ENCODE measurements at regions not wholly inside any gene's neighbourhood (a gene's known extent, or its start where the extent isn't known, plus 50 kb on each side); places are given as distances from the start of the nearest gene placed in this dataset.

GRCh38 chr10:117684672-117685211 lies 142.2 kb downstream of the EMX2 start (continued):
- TF ChIP-seq, protein P1, sequence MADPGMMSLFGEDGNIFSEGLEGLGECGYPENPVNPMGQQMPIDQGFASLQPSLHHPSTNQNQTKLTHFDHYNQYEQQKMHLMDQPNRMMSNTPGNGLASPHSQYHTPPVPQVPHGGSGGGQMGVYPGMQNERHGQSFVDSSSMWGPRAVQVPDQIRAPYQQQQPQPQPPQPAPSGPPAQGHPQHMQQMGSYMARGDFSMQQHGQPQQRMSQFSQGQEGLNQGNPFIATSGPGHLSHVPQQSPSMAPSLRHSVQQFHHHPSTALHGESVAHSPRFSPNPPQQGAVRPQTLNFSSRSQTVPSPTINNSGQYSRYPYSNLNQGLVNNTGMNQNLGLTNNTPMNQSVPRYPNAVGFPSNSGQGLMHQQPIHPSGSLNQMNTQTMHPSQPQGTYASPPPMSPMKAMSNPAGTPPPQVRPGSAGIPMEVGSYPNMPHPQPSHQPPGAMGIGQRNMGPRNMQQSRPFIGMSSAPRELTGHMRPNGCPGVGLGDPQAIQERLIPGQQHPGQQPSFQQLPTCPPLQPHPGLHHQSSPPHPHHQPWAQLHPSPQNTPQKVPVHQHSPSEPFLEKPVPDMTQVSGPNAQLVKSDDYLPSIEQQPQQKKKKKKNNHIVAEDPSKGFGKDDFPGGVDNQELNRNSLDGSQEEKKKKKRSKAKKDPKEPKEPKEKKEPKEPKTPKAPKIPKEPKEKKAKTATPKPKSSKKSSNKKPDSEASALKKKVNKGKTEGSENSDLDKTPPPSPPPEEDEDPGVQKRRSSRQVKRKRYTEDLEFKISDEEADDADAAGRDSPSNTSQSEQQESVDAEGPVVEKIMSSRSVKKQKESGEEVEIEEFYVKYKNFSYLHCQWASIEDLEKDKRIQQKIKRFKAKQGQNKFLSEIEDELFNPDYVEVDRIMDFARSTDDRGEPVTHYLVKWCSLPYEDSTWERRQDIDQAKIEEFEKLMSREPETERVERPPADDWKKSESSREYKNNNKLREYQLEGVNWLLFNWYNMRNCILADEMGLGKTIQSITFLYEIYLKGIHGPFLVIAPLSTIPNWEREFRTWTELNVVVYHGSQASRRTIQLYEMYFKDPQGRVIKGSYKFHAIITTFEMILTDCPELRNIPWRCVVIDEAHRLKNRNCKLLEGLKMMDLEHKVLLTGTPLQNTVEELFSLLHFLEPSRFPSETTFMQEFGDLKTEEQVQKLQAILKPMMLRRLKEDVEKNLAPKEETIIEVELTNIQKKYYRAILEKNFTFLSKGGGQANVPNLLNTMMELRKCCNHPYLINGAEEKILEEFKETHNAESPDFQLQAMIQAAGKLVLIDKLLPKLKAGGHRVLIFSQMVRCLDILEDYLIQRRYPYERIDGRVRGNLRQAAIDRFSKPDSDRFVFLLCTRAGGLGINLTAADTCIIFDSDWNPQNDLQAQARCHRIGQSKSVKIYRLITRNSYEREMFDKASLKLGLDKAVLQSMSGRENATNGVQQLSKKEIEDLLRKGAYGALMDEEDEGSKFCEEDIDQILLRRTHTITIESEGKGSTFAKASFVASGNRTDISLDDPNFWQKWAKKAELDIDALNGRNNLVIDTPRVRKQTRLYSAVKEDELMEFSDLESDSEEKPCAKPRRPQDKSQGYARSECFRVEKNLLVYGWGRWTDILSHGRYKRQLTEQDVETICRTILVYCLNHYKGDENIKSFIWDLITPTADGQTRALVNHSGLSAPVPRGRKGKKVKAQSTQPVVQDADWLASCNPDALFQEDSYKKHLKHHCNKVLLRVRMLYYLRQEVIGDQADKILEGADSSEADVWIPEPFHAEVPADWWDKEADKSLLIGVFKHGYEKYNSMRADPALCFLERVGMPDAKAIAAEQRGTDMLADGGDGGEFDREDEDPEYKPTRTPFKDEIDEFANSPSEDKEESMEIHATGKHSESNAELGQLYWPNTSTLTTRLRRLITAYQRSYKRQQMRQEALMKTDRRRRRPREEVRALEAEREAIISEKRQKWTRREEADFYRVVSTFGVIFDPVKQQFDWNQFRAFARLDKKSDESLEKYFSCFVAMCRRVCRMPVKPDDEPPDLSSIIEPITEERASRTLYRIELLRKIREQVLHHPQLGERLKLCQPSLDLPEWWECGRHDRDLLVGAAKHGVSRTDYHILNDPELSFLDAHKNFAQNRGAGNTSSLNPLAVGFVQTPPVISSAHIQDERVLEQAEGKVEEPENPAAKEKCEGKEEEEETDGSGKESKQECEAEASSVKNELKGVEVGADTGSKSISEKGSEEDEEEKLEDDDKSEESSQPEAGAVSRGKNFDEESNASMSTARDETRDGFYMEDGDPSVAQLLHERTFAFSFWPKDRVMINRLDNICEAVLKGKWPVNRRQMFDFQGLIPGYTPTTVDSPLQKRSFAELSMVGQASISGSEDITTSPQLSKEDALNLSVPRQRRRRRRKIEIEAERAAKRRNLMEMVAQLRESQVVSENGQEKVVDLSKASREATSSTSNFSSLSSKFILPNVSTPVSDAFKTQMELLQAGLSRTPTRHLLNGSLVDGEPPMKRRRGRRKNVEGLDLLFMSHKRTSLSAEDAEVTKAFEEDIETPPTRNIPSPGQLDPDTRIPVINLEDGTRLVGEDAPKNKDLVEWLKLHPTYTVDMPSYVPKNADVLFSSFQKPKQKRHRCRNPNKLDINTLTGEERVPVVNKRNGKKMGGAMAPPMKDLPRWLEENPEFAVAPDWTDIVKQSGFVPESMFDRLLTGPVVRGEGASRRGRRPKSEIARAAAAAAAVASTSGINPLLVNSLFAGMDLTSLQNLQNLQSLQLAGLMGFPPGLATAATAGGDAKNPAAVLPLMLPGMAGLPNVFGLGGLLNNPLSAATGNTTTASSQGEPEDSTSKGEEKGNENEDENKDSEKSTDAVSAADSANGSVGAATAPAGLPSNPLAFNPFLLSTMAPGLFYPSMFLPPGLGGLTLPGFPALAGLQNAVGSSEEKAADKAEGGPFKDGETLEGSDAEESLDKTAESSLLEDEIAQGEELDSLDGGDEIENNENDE (IDR thresholded peaks at IDR 0.05; ENCODE audit: insufficient replicate concordance, low read length) = no peak
- TF ChIP-seq SP2 (IDR thresholded peaks at IDR 0.05; ENCODE audit: low read length) (no peak), RAD21 (IDR thresholded peaks at IDR 0.05 in 1 of 2, conservative IDR thresholded peaks at IDR 0.05 in 1 of 2; ENCODE audit: low read depth in 2 of 2, low read length in 2 of 2) (peak; percentile 72 to 78), HDAC2 (IDR thresholded peaks at IDR 0.05; ENCODE audit: borderline replicate concordance in 1 of 2, low read depth in 2 of 2, low read length in 2 of 2) (no peak)
- TF ChIP-seq, protein P2, sequence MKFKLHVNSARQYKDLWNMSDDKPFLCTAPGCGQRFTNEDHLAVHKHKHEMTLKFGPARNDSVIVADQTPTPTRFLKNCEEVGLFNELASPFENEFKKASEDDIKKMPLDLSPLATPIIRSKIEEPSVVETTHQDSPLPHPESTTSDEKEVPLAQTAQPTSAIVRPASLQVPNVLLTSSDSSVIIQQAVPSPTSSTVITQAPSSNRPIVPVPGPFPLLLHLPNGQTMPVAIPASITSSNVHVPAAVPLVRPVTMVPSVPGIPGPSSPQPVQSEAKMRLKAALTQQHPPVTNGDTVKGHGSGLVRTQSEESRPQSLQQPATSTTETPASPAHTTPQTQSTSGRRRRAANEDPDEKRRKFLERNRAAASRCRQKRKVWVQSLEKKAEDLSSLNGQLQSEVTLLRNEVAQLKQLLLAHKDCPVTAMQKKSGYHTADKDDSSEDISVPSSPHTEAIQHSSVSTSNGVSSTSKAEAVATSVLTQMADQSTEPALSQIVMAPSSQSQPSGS (IDR thresholded peaks at IDR 0.05; ENCODE audit: low read length) = no peak
- TF ChIP-seq, protein P3, sequence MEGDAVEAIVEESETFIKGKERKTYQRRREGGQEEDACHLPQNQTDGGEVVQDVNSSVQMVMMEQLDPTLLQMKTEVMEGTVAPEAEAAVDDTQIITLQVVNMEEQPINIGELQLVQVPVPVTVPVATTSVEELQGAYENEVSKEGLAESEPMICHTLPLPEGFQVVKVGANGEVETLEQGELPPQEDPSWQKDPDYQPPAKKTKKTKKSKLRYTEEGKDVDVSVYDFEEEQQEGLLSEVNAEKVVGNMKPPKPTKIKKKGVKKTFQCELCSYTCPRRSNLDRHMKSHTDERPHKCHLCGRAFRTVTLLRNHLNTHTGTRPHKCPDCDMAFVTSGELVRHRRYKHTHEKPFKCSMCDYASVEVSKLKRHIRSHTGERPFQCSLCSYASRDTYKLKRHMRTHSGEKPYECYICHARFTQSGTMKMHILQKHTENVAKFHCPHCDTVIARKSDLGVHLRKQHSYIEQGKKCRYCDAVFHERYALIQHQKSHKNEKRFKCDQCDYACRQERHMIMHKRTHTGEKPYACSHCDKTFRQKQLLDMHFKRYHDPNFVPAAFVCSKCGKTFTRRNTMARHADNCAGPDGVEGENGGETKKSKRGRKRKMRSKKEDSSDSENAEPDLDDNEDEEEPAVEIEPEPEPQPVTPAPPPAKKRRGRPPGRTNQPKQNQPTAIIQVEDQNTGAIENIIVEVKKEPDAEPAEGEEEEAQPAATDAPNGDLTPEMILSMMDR (IDR thresholded peaks at IDR 0.05; ENCODE audit: control extremely low read depth in 1 of 3, insufficient read depth in 1 of 3, low read depth in 1 of 3, low read length in 3 of 3) = peak; percentile 45 to 55 (median 51)

All from H1 (cell line).